GM18508 (cell line): ENCODE measurements at regions not wholly inside any gene's neighbourhood (a gene's known extent, or its start where the extent isn't known, plus 50 kb on each side); places are given as distances from the start of the nearest gene placed in this dataset.
"Not testable (repeated sequence)": the region's sequence is repeated elsewhere in the genome, so short reads cannot be mapped to it uniquely, and the experiment has no call there.

Experiments
- ATAC-seq: cut with Tn5 transposase; IDR thresholded peaks from one replicate; pipeline ENCODE4 v1.9.1; 2021; ENCODE audit warnings: moderate number of reproducible peaks; ENCODE audit not compliant: insufficient read depth, unreplicated experiment

DNA sequence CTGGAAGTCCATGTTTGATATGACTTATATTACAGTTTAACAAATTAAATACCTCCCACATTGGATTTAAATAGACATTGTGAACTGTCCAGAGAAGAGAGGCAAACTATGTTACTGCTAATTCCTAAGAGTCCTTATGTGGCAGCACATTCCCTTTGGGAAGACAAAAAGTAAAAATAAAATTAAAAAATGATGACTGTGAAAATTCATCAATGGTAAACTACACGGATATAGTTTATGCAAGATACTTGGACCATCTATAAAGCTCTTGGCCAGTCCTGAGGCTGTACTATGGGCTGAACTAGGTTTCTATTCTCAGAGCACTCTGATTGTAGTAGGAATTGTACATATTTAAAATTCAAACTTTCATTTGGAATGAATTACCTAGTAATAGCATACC is 206.4 kb downstream of the LRRK2 start:
- ATAC-seq, result no peak

GRCh38 chr12:40435251-40435650 is 210.5 kb downstream of the LRRK2 start:
- no peak for ATAC-seq

DNA sequence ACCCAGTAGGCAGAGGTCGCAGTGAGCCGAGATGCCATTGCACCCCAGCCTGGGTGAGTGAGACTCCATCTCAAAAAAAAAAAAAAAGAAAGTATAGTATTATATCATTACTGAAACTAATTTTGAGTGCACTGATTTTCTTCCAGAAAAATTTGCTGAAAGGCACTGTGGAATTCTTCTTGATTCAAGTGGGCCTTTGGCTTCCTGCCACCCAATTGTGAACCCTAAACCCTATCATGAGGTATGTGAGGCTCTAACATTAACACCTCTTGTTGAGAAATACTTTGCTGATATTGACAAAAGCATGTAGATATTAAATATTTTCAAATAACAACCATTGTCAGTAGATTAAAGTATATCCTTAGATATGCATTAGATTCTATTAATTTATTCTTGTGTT is 211.2 kb downstream of the LRRK2 start:
- ATAC-seq, result no peak

DNA sequence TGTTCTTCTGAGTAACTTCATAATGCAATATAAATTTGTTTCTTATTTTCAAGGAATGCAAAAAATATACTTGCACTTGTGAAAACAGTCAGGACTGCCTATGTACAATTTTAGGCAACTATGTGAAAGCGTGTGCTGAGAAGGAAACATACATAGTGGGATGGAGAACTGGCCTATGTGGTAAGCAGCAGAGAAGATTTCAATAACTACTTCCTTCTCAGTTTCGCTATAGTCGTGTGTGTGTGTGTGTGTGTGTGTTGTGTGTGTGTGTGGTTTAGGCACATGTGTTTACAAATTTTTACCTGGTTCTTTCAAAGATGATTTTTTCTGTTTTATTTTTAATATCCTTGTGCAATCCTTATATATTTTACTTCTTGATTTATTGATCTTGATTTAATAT is 211.8 kb downstream of the LRRK2 start:
- ATAC-seq, result no peak

GRCh38 chr12:40439771-40440492 is 215.1 kb downstream of the LRRK2 start:
- no peak for ATAC-seq

DNA sequence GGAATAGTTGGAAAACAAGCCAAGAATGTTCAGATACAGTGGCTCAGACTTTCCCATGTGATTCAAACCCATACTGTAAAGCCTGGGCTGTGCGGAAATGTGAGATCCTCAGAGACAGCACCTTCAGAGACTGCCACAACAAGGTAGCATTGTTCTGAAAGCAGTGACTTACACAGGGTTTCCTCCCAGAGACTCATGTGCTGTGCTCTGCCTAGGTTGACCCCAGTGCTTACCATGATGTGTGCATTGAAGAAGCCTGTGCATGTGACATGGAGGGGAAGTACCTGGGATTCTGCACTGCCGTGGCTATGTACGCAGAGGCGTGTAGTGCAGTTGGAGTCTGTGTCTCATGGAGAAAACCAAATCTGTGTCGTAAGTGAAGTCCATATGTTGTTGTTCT is 219.4 kb downstream of the LRRK2 start:
- ATAC-seq, result no peak

- no peak for ATAC-seq
Observed at GRCh38 chr12:40446385-40446784, 221.6 kb downstream of the LRRK2 start.

DNA sequence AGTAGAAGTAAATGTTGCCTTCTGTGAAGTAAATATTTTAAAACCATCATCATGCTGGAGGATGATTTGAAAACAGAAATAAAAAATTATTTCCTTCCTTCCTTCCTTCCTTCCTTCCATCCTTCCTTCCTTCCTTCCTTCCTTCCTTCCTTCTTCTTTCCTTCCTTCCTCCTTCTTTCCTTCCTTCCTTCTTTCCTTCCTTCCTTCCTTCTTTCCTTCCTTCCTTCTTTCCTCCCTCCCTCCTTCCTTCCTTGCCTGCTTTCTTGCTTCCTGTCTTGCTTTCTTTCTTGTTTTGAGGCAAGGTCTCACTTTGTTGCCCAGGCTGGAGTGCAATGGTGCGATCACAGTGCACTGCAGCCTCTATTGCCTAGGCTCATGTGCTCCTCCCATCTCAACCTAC is 223.7 kb downstream of the LRRK2 start:
- ATAC-seq, result not testable (repeated sequence)

- ATAC-seq, result no peak
Observed at GRCh38 chr12:40451661-40452060, 226.9 kb downstream of the LRRK2 start.

DNA sequence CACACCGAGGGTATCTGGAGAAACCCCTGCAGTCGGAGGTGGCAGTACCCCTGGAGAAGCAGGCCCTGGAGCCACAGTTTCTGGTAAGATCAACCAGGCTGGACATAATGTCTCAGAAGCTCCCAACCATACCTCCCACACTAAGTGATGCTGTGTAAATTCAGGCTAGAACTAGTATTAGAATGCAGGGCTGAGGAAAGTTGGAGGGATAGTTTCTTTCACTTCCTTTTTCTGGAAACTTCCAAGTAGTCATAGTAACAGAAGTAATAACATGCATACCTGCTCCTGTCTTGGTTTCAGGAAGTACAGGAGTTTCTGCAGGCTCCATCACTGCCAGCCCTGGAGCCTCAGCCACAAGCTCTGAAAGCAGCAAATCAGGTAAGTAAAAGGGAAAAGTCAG is 228.1 kb upstream of the CNTN1 start:
- ATAC-seq, result no peak

DNA sequence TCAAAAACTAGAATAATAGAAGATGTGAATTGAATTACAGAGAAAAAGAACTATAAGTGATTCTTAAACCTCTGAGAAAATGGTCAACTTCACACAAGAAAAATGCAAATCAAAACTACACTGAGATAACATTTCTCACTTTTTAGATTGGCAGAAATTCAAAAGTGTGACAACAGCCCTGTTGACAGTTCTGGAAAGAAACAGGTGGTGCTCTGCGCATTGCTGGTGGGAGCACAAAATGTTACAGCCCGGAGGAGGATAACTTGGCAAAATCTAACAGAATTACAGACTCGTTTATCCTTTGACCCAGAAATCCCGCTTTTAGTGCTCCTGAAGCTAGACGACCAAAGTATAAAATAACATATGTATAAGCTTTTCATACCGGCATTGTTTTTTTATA is 222.5 kb upstream of the CNTN1 start:
- ATAC-seq, result no peak

DNA sequence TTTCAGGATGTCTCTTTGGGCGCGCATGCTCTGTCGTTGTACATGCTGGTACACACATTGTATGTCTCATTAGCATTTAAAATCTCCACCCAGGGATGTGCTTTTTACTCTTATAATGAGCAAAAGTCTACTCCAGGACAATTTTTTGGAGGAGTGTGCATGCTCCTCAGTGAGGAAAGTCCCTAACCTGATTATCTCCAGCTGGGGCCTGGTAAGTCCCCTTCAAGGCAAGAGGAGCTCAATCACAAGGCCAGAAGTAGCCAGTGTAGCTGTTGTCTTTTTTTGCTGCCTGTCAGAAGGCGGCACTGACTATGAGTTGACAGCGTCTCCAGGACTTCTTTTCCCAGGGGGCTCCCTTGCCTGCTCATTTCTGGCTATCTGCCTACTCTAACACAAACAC is 218.3 kb upstream of the CNTN1 start:
- no peak for ATAC-seq

GRCh38 chr12:40474630-40475029 is 217.6 kb upstream of the CNTN1 start:
- ATAC-seq, result no peak

GRCh38 chr12:40499856-40500255 is 192.4 kb upstream of the CNTN1 start:
- ATAC-seq, result no peak

- ATAC-seq, result peak; percentile 59
Observed at GRCh38 chr12:40502322-40502721, 189.9 kb upstream of the CNTN1 start.

DNA sequence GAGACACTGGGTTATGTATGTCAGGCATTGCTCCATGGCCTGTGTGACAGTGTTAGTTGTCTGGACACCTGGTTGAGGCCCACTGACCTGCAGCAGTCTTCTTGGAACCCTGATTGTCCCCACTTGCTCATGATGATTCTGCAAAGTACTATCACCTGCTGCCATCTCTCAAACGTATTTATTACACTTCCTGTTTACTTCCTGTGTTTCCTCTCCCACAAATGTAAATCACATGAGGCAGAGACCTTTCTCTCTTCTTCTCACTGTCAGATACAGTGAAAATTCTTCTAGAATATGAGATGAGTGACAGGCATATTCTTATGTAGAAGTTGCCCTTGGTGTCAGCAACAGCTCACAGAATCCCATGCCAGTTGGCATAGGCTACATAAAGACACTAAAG is 186.9 kb upstream of the CNTN1 start:
- ATAC-seq, result no peak

DNA sequence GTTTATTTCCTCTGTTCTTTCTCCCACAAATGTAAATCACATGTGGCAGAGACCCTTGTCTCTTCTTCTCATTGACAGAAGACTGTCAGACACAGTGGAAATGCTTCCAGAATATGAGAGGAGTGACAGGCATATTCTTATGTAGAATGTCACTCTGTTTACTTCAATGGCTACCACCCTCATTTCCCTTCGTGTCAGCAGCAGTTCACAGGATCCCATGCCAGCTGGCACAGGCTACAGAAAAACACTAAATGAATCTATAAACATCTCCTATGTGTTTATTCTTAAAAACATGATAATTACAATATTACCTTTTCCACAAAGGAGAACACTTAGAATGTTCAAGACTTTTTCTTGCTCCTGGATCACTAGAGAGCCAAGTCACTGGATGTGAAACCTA is 183.8 kb upstream of the CNTN1 start:
- ATAC-seq, result no peak

DNA sequence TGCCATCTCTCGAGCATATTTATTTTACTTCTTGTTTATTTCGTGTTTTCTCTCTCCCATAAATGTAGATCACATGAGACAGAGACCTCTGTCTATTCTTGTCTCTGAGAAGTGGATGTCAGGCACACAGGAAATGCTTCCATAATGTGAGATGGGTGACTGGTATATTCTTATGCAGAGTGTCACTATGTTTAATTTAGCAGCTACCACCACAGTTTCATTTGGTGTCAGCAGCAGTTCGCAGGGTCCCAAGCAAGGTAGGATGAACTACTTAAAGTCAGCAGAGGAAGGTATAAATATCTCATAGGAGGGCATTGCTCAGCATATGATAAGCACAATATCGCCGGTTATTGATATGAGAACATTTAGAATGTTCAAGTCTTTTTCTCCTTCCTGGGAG is 180.9 kb upstream of the CNTN1 start:
- ATAC-seq, result no peak

DNA sequence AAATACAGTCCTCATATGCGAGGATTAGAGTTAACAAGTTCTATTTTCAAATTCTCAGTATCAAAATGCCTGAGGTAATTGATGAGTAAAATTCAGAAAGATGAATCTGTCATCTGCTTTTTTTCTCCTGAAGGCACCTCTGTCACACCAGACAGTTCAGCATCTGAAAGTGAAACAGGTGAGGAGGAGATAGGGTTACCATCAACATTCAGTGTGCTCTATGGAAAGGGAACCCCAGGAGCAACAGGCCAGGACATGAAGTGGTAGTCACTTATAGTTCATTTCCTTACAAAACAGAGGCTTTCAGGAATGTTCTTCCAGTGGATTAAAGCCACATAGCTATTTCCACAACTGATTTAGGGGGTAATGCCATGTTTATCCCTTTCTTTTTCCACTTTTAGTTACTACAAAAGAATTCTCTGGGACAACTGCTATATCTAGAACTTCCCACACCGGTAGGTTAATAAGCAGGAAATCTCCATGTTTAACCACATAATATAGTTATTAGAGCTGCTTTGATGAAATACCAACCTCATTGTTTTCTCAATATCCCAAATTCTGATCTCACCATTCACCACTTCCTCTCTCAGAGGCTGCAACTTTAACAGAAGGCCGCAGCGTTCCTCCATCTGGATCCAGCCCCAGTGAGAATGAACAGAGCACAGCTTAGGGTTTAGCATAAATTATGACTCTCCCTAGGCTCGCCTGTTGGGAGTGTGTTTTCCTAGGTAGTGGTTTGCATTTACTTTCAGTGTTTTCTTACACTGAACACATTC is 177.0 kb upstream of the CNTN1 start:
- ATAC-seq, result peak; percentile 79

GRCh38 chr12:40522837-40523236 is 169.4 kb upstream of the CNTN1 start:
- ATAC-seq, result no peak

- ATAC-seq, result no peak
Observed at GRCh38 chr12:40525054-40525453, 167.2 kb upstream of the CNTN1 start.

- ATAC-seq, result no peak
Observed at GRCh38 chr12:40534828-40535227, 157.4 kb upstream of the CNTN1 start.
